Keratinocyte (primary cell): ENCODE measurements at regions not wholly inside any gene's neighbourhood (a gene's known extent, or its start where the extent isn't known, plus 50 kb on each side); places are given as distances from the start of the nearest gene placed in this dataset.

Experiments
- EZH2 ChIP-seq: IDR thresholded peaks from one replicate; pipeline ENCODE4 v1.6.1; 2012; ENCODE audit warnings: inconsistent platforms, mild to moderate bottlenecking, low read length, moderate library complexity
- TF ChIP-seq, protein P1 (sequence below), 3 experiments: IDR thresholded peaks in 1 of 3; conservative IDR thresholded peaks in 1 of 3; optimal IDR thresholded peaks in 1 of 3; 2 replicates in 2 of 3; 3 replicates in 1 of 3; pipeline versions ENCODE3 to v1.5.1; 2011; ENCODE audit warnings: low read length in 3 of 3, mild to moderate bottlenecking in 3 of 3, moderate library complexity in 2 of 3, control low read depth in 1 of 3, inconsistent platforms in 1 of 3; ENCODE audit not compliant: insufficient read depth in 2 of 3; ENCODE audit errors: extremely low read depth in 1 of 3

DNA sequence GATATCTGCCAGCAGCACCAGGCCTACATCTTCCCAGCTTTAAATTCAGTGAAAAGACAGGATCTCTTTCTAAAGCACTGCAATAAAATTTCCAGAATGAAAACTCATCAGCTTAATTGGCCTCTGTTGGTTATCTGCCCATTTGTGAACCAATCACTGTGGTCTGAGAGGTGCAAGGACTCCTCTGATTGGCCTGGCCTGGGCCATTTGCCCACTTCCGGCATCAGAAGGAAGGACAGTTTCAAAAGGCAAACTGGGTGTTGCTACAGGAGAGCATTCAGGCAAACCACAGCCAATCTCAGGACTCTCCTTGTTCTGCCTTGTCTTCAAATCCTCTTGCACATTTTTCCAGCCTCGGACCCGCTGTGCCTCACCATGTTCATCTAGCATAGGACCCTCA, 163.9 kb upstream of the CCDC150 start:
- TF ChIP-seq, protein P1, sequence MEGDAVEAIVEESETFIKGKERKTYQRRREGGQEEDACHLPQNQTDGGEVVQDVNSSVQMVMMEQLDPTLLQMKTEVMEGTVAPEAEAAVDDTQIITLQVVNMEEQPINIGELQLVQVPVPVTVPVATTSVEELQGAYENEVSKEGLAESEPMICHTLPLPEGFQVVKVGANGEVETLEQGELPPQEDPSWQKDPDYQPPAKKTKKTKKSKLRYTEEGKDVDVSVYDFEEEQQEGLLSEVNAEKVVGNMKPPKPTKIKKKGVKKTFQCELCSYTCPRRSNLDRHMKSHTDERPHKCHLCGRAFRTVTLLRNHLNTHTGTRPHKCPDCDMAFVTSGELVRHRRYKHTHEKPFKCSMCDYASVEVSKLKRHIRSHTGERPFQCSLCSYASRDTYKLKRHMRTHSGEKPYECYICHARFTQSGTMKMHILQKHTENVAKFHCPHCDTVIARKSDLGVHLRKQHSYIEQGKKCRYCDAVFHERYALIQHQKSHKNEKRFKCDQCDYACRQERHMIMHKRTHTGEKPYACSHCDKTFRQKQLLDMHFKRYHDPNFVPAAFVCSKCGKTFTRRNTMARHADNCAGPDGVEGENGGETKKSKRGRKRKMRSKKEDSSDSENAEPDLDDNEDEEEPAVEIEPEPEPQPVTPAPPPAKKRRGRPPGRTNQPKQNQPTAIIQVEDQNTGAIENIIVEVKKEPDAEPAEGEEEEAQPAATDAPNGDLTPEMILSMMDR (optimal IDR thresholded peaks at IDR 0.05 in 1 of 3, IDR thresholded peaks at IDR 0.05 in 1 of 3, conservative IDR thresholded peaks at IDR 0.05 in 1 of 3; ENCODE audit: extremely low read depth in 1 of 3, insufficient read depth in 2 of 3, low read length in 3 of 3): no peak
- TF ChIP-seq EZH2: no peak
